Esophagus squamous epithelium (tissue), 4 donors: ENCODE measurements at regions not wholly inside any gene's neighbourhood (a gene's known extent, or its start where the extent isn't known, plus 50 kb on each side); places are given as distances from the start of the nearest gene placed in this dataset.

Experiments used
- POLR2A ChIP-seq, 4 donors: fragments of 450-650 bp; IDR thresholded peaks; one replicate each; pipeline ENCODE4 v1.6.1; 2017; ENCODE audit warnings: antibody characterized with exemption in 4 of 4, mild to moderate bottlenecking in 4 of 4, moderate library complexity in 3 of 4
- TF ChIP-seq, protein P1 (sequence below), 6 experiments: fragments of 450-650 bp in 4 of 6; fragments of 200-600 bp in 2 of 6; sonication (generic) in 2 of 6; IDR thresholded peaks; one replicate each; pipeline ENCODE4 v1.5.1; 2016 to 2019; ENCODE audit warnings: antibody characterized with exemption in 6 of 6, mild to moderate bottlenecking in 4 of 6, moderate library complexity in 4 of 6

DNA sequence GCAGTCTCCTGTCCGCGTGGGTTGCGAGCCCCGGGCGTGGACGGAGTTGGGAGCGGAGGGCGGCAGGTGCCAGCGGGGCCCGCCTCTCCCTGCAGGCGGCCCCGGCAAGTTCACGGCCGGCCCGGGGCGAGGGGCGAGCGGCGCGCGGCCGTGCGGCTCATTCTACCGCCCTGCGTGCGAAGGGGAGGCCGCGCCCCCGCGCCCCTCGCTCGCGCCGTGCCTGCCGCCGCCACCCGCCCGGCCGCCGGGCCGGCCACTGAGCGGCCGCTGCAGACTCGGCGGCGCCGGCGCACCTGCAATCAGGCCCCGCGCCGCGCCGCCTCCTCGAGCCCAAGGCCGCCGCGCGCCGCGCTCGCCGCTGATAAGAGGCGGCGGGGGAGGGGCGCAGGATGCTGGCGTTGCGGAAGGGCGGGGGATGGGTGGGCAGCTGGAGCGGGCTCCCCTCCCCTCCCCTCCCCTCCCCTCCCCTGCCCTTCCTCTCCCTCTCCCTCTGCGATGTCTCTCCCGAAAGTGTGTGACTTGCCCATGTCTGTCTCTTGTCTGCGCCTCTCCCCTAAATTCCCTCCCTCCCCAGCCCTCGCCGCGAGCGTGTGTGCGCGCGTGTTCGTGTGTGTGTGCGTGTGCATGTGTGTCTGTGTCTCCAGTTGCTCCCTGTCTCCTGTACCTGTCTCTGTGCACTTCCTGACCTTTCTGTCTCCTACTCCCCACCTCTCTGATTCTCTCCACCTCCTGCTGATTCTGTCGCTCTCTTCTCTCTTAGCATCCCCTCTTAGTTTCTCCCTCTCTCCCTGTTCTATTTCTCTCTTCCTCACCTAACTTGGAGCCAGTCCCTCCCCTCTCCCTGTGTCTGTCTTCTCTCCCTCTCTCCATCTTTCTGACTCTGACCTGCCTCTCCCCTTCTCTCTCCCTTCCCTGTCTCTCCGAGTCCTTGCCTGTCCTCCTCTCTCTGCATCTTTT is 768.1 kb upstream of the TBX3 start:
- TF ChIP-seq POLR2A (IDR thresholded peaks at IDR 0.05), result no peak
- TF ChIP-seq, protein P1, sequence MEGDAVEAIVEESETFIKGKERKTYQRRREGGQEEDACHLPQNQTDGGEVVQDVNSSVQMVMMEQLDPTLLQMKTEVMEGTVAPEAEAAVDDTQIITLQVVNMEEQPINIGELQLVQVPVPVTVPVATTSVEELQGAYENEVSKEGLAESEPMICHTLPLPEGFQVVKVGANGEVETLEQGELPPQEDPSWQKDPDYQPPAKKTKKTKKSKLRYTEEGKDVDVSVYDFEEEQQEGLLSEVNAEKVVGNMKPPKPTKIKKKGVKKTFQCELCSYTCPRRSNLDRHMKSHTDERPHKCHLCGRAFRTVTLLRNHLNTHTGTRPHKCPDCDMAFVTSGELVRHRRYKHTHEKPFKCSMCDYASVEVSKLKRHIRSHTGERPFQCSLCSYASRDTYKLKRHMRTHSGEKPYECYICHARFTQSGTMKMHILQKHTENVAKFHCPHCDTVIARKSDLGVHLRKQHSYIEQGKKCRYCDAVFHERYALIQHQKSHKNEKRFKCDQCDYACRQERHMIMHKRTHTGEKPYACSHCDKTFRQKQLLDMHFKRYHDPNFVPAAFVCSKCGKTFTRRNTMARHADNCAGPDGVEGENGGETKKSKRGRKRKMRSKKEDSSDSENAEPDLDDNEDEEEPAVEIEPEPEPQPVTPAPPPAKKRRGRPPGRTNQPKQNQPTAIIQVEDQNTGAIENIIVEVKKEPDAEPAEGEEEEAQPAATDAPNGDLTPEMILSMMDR (IDR thresholded peaks at IDR 0.05), result no peak
